ENCODE measurements at regions not wholly inside any gene's neighbourhood (a gene's known extent, or its start where the extent isn't known, plus 50 kb on each side); places are given as distances from the start of the nearest gene placed in this dataset.
A peak's percentile ranks its signal among the peaks of the same experiment; 100 is the strongest.

DNA sequence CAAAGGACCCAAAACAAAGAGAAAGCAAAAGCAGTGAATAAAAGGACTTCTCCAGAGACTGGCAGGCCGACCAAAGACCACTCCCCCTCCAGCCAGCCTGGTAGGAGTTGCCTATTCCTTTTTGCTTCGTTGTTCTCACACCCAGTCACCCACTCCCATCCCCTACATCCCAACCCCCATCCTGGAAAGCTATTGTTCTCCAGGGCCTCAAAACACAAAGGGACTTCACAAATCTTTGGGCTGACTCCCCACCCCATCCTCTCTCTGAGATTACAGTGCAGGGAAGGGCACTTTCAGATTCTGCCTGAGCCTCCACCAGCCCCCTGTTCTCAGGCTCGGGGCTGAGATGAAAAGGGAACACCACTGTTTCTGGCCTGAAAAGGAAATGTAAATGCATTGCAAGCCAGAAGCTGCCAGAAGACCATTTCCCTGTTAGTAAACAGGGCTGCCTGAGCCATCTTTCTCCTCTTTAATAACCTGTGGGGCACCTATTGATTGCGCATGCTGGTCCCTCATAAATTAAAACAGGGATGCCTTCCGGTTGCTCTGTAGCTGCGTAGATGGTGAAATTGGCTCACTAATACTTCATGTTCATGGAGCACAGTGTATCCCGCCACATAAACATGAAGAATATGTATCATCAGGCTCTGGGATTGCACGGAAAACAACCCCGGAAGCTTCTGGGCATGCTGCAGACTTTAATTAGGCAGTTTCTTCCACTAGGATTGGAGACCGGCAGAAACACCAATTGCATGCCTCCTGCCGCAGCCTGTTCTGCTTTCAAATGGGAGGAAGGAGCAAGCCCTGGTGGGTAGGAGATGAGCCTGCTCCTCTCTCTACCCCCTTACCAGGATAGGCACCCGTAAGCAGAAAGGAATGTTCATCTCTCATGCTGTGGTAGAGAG lies 130.3 kb upstream of the FUT8 start:
- DNase-seq (ENCODE audit: low spot score) = peak; percentile 21

DNA sequence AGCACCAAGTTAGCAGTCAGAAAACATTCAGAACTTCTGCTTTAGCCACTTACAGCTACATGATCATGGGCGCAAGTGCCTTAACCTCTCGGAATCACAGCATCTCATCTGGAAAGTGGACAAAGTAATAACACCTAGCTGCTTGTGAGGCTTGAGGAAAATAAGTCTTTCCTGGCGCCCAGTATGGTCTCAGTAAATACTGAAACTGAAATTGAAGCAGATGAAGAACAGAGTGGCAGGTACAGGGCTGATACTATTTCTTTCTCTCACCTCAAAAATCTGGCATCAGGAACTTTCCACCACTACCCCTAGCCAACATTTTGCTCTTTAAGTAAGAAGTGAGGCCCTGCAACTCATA lies 129.7 kb upstream of the FUT8 start:
- no peak for DNase-seq (ENCODE audit: low spot score)

DNA sequence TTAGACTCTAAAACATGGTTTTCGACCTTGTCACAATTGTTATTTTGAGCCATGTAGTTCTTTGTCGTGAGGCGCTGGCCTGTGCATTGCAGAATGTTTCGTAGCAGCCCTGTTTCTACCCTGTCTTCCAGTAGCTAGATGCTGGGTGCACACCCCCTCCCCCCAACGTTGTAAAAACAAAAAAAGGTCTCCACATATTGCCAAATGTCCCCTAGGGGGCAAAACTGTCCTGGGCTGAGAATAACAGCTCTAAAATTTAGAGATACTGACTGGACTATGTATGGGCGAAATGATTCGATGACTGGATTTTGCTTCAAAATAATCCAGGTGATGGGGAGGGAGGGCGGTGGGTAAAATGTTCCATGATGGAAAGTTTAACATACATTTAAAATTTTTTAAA lies 126.1 kb upstream of the FUT8 start:
- DNase-seq (ENCODE audit: low spot score) = no peak

DNA sequence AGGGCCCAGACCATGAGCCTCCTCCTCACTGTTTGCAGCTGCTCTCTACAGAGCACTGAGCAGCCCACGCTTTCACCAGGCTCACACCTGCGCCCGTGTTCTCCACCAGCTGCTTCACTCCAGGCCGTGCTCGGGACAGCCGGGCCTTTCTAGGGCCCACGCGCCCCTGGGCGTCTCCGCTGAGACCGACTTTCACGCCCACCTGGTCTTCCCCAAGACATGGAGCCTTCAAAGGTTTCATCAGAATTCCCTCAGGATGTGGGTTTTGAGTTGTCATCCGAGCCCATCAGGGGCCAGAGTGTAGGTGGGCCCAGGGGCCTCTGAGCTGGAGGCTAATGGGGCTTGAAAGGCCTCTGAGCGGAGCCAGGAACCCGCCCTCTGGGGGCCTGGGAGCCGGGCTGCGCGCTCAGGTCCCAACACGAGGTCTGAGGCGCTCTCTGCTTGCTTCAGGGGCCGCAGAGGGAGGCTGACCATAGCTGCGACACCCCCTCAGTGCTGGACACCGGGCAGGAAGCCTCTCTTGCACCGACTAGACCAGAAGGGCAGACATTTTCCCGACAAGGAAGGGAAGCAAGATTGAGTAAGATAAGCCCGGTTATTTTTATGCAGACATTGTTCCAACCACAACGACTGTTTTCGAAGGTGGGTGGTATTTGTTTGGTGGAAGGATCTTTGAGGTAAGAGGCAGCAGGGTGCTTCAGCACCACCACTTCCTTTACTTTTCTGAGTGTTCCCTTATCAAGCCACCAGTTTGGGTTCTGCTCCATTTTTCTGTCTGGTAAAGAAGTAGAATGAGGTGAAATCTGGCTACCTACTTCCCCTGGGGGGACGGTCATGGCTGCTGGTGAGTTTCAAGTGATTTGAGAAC lies 125.0 kb upstream of the FUT8 start:
- DNase-seq (ENCODE audit: low spot score) = no peak

DNA sequence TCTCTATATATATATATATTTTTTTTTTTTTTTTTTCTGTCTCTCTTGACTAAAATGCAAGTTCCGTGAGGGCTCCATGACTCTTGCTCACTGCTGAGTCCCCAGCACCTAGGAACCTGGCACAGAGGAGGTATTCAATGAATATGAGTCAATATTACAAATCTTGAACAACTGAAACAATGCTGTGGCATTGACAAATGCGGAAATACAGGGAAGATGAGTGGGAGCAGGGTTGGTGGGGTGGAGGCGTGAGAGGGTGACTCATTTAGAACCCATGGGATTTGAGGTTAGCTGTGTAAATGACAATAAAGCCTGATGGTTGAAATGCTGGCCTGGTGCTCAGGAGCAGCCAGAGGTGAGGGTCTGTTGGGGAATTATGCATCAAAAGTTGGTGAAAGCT lies 121.7 kb upstream of the FUT8 start:
- DNase-seq (ENCODE audit: low spot score) = no peak

DNA sequence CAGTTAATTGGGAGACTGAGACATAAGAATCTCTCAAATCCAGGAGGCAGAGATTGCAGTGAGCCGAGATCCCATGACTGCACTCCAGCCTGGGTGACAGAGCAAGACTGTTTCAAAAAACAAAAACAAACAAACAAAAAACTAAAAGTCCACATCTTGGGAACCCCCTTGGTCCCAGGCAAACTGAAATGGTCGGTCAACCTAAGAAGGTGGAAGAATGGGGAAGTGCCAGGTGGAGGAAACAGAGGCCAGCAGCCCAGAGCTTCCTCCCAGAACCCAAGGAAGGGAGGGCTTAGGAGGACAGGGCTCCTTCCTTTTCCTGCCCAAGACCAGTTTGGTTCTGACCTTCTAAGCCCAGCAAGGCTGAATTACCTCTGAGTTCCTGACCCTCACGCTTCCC lies 121.0 kb upstream of the FUT8 start:
- no peak for DNase-seq (ENCODE audit: low spot score)

DNA sequence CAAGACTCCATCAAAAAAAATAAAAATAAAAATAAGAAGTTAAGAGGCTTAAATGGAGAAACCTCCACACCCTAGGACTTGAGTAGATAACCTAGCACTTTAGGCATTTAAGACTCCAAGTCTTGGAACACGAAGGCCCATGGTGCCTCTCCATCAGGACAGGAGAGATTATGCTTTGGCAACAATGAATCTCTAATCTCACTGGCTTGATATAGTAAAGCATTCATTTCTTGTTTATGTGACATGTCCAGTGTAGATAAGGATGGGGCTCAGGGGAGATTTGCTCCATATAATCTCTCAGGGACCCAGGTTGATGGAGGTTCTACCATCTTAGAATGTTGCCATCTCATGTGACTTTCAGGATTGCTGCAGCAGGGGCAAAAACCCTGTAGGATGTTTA lies 117.7 kb upstream of the FUT8 start:
- no peak for DNase-seq (ENCODE audit: low spot score)

DNA sequence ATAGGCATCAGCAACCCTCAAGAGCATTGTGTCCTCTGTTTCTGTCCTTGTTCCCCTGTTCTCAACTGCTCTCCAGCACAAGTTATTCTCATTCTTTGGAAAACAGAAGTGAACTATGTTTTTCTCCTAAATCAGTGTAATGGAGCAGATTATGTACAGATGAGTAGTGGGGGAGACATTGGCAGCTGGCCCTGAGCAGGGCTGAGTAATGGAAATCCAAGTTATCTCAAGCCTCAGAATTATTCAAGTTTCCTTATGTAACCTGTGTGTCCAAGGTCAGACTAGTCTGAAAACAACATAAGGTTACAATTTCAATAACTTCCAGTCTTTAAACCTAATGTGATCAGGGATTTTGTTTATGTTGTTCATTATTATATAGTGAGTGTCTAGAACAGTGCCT lies 116.1 kb upstream of the FUT8 start:
- no peak for DNase-seq (ENCODE audit: low spot score)

DNA sequence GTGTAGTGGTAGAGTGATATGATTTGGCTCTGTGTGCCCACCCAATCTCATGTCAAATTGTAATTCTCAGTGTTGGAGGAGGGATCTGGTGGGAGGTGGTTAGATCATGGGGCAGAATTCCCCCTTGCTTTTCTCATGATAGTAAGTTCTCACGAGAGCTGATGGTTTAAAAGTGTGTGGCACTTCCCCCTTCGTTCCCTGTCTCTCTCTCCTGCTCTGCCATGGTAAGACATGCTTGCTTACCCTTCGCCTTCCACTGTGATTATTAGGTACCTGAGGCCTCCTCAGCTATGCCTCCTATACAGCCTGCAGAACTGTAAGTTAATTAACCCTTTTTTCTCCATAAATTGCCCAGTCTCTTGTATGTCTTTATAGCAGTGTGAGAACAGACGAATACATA lies 115.7 kb upstream of the FUT8 start:
- no peak for DNase-seq (ENCODE audit: low spot score)

DNA sequence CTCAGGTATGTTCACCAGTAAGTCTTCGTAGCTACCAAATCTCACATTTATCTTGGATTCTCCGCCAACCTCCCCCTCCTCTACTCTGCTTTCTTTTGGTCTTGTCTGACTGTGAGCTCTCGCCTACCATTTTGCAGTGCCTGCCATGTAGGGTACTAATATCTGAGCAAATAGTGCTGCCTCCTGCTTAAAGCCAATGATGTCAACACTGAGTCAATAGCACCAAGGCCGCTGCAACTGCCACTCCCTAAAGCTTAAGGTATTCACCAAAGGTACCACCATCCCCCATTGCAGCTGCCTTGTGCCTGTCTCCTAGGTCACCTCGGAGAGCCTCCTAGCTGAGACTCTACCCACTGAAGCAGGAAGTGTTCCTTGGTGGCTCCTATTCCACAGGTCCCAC lies 114.8 kb upstream of the FUT8 start:
- DNase-seq (ENCODE audit: low spot score) = no peak

DNA sequence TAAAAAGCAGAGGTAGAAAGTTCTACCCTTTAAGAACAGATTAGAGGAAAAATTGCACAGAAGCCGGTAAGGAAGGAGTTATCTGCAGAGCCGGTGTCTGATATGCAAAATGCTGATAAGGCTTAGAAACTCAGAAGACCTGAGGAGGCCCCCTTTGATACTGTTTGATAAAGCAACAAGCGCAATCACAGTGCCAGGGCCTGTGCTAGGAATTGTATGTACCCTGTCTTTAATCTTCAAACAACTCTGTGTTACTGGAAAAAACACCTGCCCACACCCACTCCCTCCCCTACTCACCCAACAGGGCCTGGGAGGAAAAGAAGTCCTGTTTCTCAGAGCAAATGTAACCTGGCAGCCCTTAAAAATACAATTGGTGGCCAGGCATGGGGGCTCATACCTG lies 112.7 kb upstream of the FUT8 start:
- DNase-seq (ENCODE audit: low spot score) = no peak

DNA sequence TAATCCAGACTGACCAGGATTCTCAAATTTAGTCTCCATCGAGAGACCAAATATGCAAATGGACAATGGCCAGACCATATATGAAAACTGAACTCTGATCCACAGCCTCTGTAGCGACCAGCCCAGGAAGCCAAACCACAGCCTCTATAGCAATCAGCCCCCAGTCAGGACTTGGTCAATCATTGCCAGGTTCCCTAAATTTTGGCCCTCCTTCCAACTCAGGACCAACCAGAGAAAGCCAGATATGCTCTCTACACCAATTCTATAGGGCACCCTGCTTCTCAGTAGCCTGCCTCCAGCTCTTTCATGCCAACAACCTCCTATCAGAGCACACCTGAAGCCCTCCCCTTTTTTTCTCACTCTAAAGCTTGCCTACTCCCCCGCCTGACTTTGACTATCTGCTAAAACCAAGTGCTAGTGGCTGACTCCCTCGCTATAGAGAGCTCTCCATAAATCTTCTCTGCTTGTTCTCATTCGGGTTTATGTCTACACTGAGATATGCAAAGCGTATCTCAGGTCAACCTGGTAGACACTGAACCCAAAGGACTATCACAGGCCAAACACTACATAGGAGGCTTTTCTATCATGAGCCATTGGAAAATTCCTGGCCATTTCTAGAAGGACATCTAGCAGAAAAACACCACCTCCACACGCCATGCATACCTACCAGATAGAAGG lies 110.5 kb upstream of the FUT8 start:
- no peak for DNase-seq (ENCODE audit: low spot score)

DNA sequence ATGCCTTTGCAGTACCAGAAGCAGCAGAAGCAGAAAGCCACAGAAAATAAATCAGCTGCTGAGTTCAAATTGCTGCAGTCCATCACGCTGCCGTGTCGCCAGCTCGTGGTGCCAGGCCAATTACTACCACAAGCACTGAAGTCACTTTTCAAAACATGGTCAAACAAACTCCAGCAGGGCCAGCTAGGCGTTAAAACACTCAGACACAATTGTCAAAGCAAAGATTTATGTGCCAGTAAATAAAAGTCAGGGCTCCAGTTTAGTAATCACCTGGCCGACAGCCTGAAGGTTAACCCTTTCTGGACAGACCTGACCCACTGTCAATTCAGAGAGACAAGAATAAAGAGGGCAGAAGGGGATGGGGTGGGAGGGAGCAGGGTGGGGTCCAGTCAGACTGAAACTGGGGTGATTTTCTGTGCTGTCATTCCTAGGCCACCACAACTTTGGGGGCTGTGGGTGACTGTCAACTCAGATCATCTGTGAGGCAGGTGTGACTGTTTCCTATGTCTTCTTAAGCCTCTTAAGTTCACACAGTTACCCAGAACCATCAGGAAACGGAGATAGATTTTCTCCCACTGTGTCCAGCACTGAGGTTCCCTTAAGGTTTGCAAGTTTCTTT lies 109.8 kb upstream of the FUT8 start:
- no peak for DNase-seq (ENCODE audit: low spot score)

DNA sequence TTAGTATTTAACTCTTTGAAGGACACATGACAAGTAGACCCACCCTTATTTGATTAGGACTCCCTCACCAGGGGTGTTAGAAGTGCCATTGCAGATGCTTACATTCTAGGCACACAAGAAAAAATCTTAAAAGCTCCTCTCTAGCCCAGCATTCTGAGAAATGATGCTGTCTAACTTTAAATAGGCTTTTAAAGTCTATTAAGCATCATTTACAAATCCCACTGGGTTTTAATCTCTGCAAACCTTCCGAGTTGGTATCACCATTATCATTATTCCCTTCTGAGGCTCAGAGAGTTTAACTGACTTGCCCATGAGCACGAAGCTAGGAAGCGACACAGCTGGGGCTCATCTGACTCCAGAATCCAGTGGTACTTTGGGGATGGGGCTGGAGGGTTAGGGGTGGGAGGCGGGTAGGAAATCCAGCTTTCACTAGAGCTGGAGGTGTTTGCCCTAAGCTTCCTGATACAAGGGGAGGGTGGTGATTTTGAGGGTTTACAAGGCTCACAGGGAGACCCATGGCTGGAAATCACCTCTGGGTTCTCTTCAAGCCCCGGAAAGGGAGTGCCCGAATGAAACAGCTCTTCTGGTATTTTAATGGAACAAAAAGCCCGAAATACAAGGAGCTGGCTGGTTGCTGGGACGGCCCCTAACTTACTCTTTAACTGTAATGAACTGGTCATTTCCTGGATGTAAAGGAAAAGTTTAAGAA lies 109.2 kb upstream of the FUT8 start:
- DNase-seq (ENCODE audit: low spot score) = no peak

DNA sequence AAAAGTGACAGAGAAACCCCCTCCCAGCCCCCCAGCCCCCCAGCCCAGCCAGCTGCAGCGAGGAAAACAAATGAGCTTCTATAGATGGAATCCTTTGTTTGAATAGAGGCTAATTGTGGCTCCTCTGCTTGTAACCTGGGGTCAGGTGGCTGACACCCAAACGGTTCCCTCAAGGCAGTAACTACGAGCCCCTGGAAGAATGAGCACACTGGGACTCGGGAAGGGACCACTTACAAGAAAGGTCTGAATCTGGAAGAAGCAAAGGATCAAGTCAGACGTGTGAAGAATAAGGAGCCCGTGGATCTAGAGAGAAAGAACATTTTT lies 108.7 kb upstream of the FUT8 start:
- no peak for DNase-seq (ENCODE audit: low spot score)

DNA sequence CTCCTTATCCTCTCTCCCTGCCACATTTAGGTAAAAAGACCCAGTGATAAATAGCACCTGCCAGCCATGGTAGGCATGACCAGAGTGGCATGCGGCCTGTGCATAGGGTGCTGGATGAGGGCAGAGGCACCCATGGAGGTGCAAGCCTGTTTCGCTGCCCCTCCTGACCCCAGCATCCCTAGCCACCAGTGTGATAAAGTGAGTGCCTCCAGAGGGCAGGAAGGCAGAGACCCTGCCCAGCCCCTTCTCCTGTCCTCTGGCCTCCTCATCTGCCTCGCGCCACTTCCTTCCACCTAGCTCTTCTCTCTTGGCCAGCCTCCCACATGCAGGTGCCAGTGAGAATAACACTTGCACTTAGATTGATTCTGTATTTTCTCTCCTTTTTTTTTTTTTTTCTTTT lies 108.3 kb upstream of the FUT8 start:
- no peak for DNase-seq (ENCODE audit: low spot score)

DNA sequence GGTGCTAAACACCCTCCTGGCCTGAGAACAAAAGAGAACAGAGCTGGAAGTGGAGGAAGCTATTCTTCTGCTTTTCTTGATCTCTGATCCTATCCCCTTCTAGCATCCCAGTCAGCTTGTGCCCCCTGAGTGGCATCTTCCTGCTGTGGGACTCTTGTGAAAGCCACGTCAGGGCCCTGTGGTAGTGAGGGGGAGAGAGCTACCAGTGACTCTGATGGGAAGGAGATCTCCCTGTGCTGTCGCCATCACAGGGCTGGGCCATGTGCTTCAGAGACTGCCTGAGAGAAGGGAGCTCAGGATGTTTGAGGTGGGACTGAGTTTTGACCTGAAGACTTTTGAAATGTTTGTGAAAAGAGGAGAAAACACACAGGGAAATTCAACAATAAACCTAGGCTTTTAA lies 107.6 kb upstream of the FUT8 start:
- DNase-seq (ENCODE audit: low spot score) = no peak

DNA sequence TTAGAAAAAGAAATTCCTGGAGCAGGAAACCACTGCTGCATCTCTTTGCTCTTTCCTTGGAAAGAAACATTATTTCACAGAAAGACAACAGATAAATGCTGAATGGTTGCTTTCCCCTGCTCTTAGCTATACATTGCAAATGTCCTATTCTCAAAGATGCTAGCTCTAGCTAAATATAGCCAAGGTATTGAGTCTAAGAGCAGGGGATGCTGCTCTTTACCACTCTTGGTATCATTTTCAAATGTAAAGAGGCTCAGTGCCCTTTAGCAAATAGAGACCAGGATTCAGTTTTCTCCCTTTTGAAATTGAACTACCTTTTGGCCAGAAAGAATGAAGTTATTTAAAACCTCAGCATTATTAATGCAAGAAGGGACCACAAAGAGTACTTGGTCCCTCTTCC lies 104.0 kb upstream of the FUT8 start:
- no peak for DNase-seq (ENCODE audit: low spot score)

DNA sequence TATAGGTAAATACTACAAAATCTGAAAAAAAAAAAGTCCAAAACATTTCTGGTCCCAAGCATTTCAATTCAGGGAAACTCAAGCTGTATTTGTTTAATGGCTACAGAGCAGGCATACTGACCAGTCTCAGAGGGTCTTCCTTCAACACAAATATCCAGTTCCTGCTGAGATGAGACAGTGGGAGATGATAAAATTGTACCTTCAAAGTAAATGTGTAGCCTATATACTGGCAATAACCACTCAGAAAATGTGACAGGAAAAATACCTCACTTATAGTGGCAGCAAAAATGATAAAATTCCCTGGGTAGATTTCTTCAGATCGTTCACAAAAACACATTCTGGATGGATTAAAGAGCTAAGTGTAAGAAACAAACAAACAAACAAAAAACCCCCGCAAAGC lies 102.0 kb upstream of the FUT8 start:
- no peak for DNase-seq (ENCODE audit: low spot score)

DNA sequence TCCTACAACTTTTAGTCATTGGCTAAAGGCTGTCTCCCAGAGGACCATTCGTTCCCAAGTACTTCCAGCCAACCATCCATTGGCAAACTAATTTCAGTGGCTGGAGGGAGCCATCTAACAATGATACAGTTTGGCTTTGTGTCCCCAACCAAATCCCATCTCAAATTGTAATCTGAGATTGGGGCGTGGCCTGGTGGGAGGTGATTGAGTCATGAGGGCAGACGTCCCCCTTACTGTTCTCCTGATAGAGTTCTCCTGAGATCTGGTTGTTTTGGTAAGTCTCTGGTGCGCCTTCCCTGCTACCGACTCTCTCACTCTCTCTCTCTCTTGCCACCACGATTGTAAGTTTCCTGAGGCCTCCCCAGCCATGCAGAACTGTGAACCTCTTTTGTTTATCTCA lies 99.7 kb upstream of the FUT8 start:
- no peak for DNase-seq (ENCODE audit: low spot score)

DNA sequence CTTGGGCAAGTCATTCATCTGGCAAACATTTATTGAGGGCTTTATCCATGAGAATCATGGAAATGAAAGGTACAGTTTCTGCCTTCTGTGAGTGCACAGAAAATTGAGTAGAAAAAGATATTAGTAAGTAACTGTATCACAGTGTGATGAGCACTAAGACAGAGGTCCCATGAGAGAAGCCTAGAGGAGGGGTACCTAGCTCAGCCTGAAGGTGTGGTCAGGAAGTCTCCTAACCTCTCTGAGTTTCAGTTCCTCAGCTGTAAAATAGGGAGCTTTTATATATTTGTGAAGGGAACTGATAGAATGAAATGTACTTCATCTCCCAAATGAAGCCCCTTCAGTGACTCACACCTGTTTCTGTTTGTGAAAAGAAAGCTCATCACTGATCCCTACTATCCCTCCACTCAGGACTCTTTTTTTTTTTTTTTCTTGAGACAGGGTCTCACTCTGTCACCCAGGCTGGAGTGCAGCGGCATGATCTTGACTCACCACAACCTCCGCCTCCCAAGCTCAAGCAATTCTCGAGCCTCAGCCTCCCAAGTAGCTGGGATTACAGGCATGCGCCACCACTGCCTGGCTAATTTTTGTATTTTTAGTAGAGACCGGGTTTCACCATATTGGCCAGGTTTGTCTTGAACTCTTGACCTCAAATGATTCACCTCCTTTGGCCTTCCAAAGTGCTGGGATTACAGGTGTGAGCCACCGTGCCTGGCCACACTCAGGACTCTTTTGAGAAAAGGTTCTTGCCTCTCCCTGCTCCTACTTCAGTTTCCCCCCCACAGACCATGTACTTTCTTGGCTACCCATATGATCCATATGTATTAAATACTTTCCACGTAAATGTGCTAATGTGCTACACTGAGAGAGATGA lies 93.7 kb upstream of the FUT8 start:
- DNase-seq (ENCODE audit: low spot score) = no peak

All from cerebellar cortex (tissue), 1 donor.